H9 (cell line): ENCODE measurements at regions not wholly inside any gene's neighbourhood (a gene's known extent, or its start where the extent isn't known, plus 50 kb on each side); places are given as distances from the start of the nearest gene placed in this dataset.
A peak's percentile ranks its signal among the peaks of the same experiment; 100 is the strongest.

ENCODE experiments used
- DNase-seq: peaks from one replicate; pipeline ENCODE4 v3.0.0-alpha.2; 2017
- H2AFZ ChIP-seq: one replicate; pipeline ENCODE4 v1.6.1; 2013; ENCODE audit warnings: mild to moderate bottlenecking, low read length, control low read depth, moderate library complexity
- H2AK5ac ChIP-seq: 2 replicates; pipeline ENCODE4 v1.6.1; 2013; ENCODE audit warnings: low read length, control low read depth, mixed read lengths; ENCODE audit not compliant: insufficient read length
- H2BK120ac ChIP-seq: one replicate; pipeline ENCODE4 v1.6.1; 2013; ENCODE audit warnings: low read depth, mild to moderate bottlenecking, low read length, control low read depth, inconsistent platforms; ENCODE audit not compliant: poor library complexity, severe bottlenecking
- H2BK12ac ChIP-seq: 2 replicates; pipeline ENCODE4 v1.6.1; 2013; ENCODE audit warnings: low read length, control low read depth, mixed read lengths, low read depth; ENCODE audit not compliant: insufficient read length
- H2BK15ac ChIP-seq: 2 replicates; pipeline ENCODE4 v1.6.1; 2013; ENCODE audit warnings: low read depth, low read length, control low read depth
- H2BK20ac ChIP-seq: one replicate; pipeline ENCODE4 v1.6.1; 2013; ENCODE audit warnings: low read depth, mild to moderate bottlenecking, low read length, control low read depth, inconsistent platforms; ENCODE audit not compliant: poor library complexity, severe bottlenecking
- H2BK5ac ChIP-seq: 2 replicates; pipeline ENCODE4 v1.6.1; 2013; ENCODE audit warnings: low read length, control low read depth, mixed read lengths; ENCODE audit not compliant: insufficient read length
- H3K14ac ChIP-seq: 2 replicates; pipeline ENCODE4 v1.6.1; 2013; ENCODE audit warnings: low read length, control low read depth; ENCODE audit not compliant: insufficient read depth
- H3K18ac ChIP-seq: 2 replicates; pipeline ENCODE4 v1.6.1; 2013; ENCODE audit warnings: low read depth, mild to moderate bottlenecking, mixed read lengths, low read length, control low read depth; ENCODE audit not compliant: insufficient read length
- H3K23ac ChIP-seq: 2 replicates; pipeline ENCODE4 v1.6.1; 2013; ENCODE audit warnings: low read length, control low read depth, mixed read lengths, low read depth; ENCODE audit not compliant: insufficient read length
- H3K23me2 ChIP-seq: 2 replicates; pipeline ENCODE4 v1.6.1; 2013; ENCODE audit warnings: low read depth, mild to moderate bottlenecking, mixed read lengths, low read length, control low read depth; ENCODE audit not compliant: insufficient read length, poor library complexity, severe bottlenecking
- H3K27ac ChIP-seq: 2 replicates; pipeline ENCODE4 v1.5.1; 2013; ENCODE audit warnings: low read length, control low read depth, mixed read lengths, low read depth; ENCODE audit not compliant: insufficient read length
- H3K27me3 ChIP-seq: 2 replicates; pipeline ENCODE4 v1.6.1; 2013; ENCODE audit warnings: low read length, control low read depth, inconsistent platforms; ENCODE audit not compliant: insufficient read depth
- H3K4ac ChIP-seq: 2 replicates; pipeline ENCODE4 v1.6.1; 2013; ENCODE audit warnings: low read depth, mild to moderate bottlenecking, control low read depth, inconsistent platforms, low read length, moderate library complexity
- H3K4me1 ChIP-seq: 2 replicates; pipeline ENCODE4 v1.6.1; 2013; ENCODE audit warnings: low read length, control low read depth, inconsistent platforms; ENCODE audit not compliant: insufficient read depth
- H3K4me2 ChIP-seq: 2 replicates; pipeline ENCODE4 v1.6.1; 2013; ENCODE audit warnings: low read length, control low read depth, mixed read lengths; ENCODE audit not compliant: insufficient read length, insufficient read depth
- H3K56ac ChIP-seq: 2 replicates; pipeline ENCODE4 v1.6.1; 2013; ENCODE audit warnings: low read depth, mild to moderate bottlenecking, mixed read lengths, low read length, control low read depth; ENCODE audit not compliant: insufficient read length
- H3K79me1 ChIP-seq: 2 replicates; pipeline ENCODE4 v1.6.1; 2013; ENCODE audit warnings: low read depth, mild to moderate bottlenecking, moderate library complexity, low read length, control low read depth, inconsistent platforms; ENCODE audit not compliant: insufficient read depth, poor library complexity, severe bottlenecking
- H3K79me2 ChIP-seq: 2 replicates; pipeline ENCODE4 v1.6.1; 2013; ENCODE audit warnings: low read length, control low read depth, inconsistent platforms; ENCODE audit not compliant: insufficient read depth
- H3K9ac ChIP-seq: 2 replicates; pipeline ENCODE4 v1.6.1; 2013; ENCODE audit warnings: low read length, control low read depth, mixed read lengths; ENCODE audit not compliant: insufficient read length; ENCODE audit errors: extremely low read depth
- H3K9me3 ChIP-seq: one replicate; pipeline ENCODE4 v1.6.1; 2013; ENCODE audit warnings: low read depth, low read length, inconsistent platforms; ENCODE audit not compliant: control insufficient read depth
- H3T11ph ChIP-seq: one replicate; pipeline ENCODE4 v1.6.1; 2013; ENCODE audit warnings: mild to moderate bottlenecking, low read length, control low read depth, inconsistent platforms
- H4K20me1 ChIP-seq: one replicate; pipeline ENCODE4 v1.6.1; 2013; ENCODE audit not compliant: control insufficient read depth, insufficient read length, insufficient read depth
- H4K5ac ChIP-seq: 2 replicates; pipeline ENCODE4 v1.6.1; 2013; ENCODE audit warnings: low read depth, mild to moderate bottlenecking, mixed read lengths, low read length, control low read depth; ENCODE audit not compliant: insufficient read length
- H4K8ac ChIP-seq: replicated peaks from 2 replicates; pipeline ENCODE4 v1.6.1; 2013; ENCODE audit warnings: low read length, control low read depth, mixed read lengths, low read depth; ENCODE audit not compliant: insufficient read length
- H4K91ac ChIP-seq: 2 replicates; pipeline ENCODE4 v1.6.1; 2013; ENCODE audit warnings: low read depth, mild to moderate bottlenecking, moderate library complexity, mixed read lengths, low read length, control low read depth; ENCODE audit not compliant: insufficient read length
- H3K27ac Mint-ChIP-seq, 3 experiments: 2 replicates in 2 of 3; 3 replicates in 1 of 3; pipeline ENCODE4 v1.8.0; 2020 to 2021; ENCODE audit warnings: mixed read lengths in 3 of 3, mild to moderate bottlenecking in 1 of 3, moderate library complexity in 1 of 3
- H3K27me3 Mint-ChIP-seq: 2 replicates; pipeline ENCODE4 v1.8.0; 2021; ENCODE audit warnings: low read depth, mild to moderate bottlenecking, moderate library complexity, mixed read lengths
- H3K36me3 Mint-ChIP-seq, 3 experiments: 2 replicates in 2 of 3; 3 replicates in 1 of 3; pipeline ENCODE4 v1.8.0; 2020 to 2021; ENCODE audit warnings: low read depth in 3 of 3, mixed read lengths in 3 of 3; ENCODE audit not compliant: insufficient read depth in 1 of 3
- H3K4me1 Mint-ChIP-seq, 2 experiments: 2 replicates each; pipeline ENCODE4 v1.8.0; 2020; ENCODE audit warnings: mixed read lengths in 2 of 2
- H3K4me3 Mint-ChIP-seq, 2 experiments: 2 replicates in 1 of 2; 3 replicates in 1 of 2; pipeline ENCODE4 v1.8.0; 2020 to 2021; ENCODE audit warnings: mild to moderate bottlenecking in 2 of 2, mixed read lengths in 2 of 2, moderate library complexity in 1 of 2
- H3K9me3 Mint-ChIP-seq, 2 experiments: 2 replicates in 1 of 2; 3 replicates in 1 of 2; pipeline ENCODE4 v1.8.0; 2020; ENCODE audit warnings: mild to moderate bottlenecking in 2 of 2, mixed read lengths in 2 of 2, moderate library complexity in 1 of 2
- CTCF ChIP-seq: fragments of 200-600 bp; sonication (generic); conservative IDR thresholded peaks from 3 replicates; pipeline ENCODE4 v1.8.0; 2021; ENCODE audit warnings: antibody characterized with exemption, mild to moderate bottlenecking
- WGBS: extraction: QIAGEN DNeasy Blood & Tissue Kit; methylation state at CpG from one replicate; pipeline ENCODE4 v1.1.7; 2013; ENCODE audit warnings: missing lambda C conversion rate, low lambda C conversion rate, mixed read lengths; ENCODE audit not compliant: insufficient read length; ENCODE audit errors: extremely low coverage; 5-methylcytosine and 5-hydroxymethylcytosine counted together

- Histone ChIP-seq H2BK15ac (no peak overlapping the region), H4K8ac (no peak overlapping the region), H3K79me2 (no peaks in the 10 kb centered on the region), H3K4ac (no peak overlapping the region), H2BK20ac (no peak overlapping the region), H3K9me3 (no peaks in the 10 kb centered on the region), H3K4me1 (peaks cover 5% of the 10 kb centered on the region; the same call in 1 of the 2 replicates), H3K79me1 (no peaks in the 10 kb centered on the region), H2AFZ (no peak overlapping the region), H3K18ac (no peak overlapping the region), H3K14ac (no peak overlapping the region), H3K27me3 (no peaks in the 10 kb centered on the region), H3K4me2 (no peak overlapping the region), H3K23ac (no peak overlapping the region), H3K9ac (no peak overlapping the region), H2BK12ac (no peak overlapping the region), H2BK120ac (no peak overlapping the region), H3T11ph (no peak overlapping the region), H3K23me2 (no peaks in the 10 kb centered on the region), H4K91ac (no peak overlapping the region), H2AK5ac (no peak overlapping the region), H3K27ac (no peak overlapping the region), H2BK5ac (no peak overlapping the region), H4K20me1 (no peaks in the 10 kb centered on the region), H4K5ac (no peak overlapping the region), H3K56ac (no peak overlapping the region)
- Mint-ChIP-seq H3K36me3 (no peaks in the 10 kb centered on the region; a peak in 1 of 7 replicates), H3K4me3 (no peak overlapping the region), H3K4me1 (peaks cover 11% of the 10 kb centered on the region in 2 experiments), H3K27me3 (no peaks in the 10 kb centered on the region), H3K27ac (peak overlapping the region in 1 of 3 experiments; percentile 36; a peak in 2 of 7 replicates), H3K9me3 (no peaks in the 10 kb centered on the region)
- no peak for TF ChIP-seq CTCF
- no peak for DNase-seq
- WGBS: no CpG with 5 or more reads among the region's 6 CpGs
These were observed 136.4 kb downstream of the SST start for GRCh38 chr3:187533797-187534196.
